Activated B cell treated with CpG ODN at 0.5 μM for 24 hours (primary cell): ENCODE measurements at regions not wholly inside any gene's neighbourhood (a gene's known extent, or its start where the extent isn't known, plus 50 kb on each side); places are given as distances from the start of the nearest gene placed in this dataset.

Source experiments
- ATAC-seq: fragments of 200-7000 bp; cut with Tn5 transposase; one replicate; pipeline ENCODE4 v1.10.0; 2021; ENCODE audit warnings: low read depth, mild to moderate bottlenecking, moderate library complexity
- CTCF ChIA-PET: fragments of 350-600 bp; sonication (Branson Sonifier 250); formaldehyde crosslinking; loops from one replicate; lab custom pipeline; 2021; ENCODE audit warnings: antibody characterized with exemption; lab: Charles Lee
- POLR2A ChIA-PET: fragments of 350-600 bp; sonication (Branson Sonifier 250); formaldehyde crosslinking; loops from one replicate; lab custom pipeline; 2021; ENCODE audit warnings: antibody characterized with exemption; lab: Charles Lee
- DNase-seq: peaks from one replicate; pipeline ENCODE4 v3.0.0; 2022
- H3K27ac Mint-ChIP-seq: one replicate; pipeline ENCODE4 v1.8.0; 2020; ENCODE audit warnings: mixed read lengths
- H3K27me3 Mint-ChIP-seq: one replicate; pipeline ENCODE4 v1.8.0; 2021; ENCODE audit warnings: mixed read lengths
- H3K36me3 Mint-ChIP-seq: one replicate; pipeline ENCODE4 v1.8.0; 2021; ENCODE audit warnings: low read depth, mixed read lengths
- H3K4me1 Mint-ChIP-seq: one replicate; pipeline ENCODE4 v1.8.0; 2021; ENCODE audit warnings: mixed read lengths
- H3K4me3 Mint-ChIP-seq: one replicate; pipeline ENCODE4 v1.8.0; 2020; ENCODE audit warnings: mild to moderate bottlenecking, mixed read lengths
- H3K9me3 Mint-ChIP-seq: one replicate; pipeline ENCODE4 v1.8.0; 2020; ENCODE audit warnings: mixed read lengths
- CTCF ChIP-seq: fragments of 200-600 bp; IDR thresholded peaks from one replicate; pipeline ENCODE4 v1.8.0; 2022; ENCODE audit warnings: antibody characterized with exemption, mild to moderate bottlenecking
- intact Hi-C: fragments of 100-400 bp; cut with micrococcal nuclease; formaldehyde crosslinking; loops from one replicate; pipeline ENCODE4 v1.15.1; 2024

DNA sequence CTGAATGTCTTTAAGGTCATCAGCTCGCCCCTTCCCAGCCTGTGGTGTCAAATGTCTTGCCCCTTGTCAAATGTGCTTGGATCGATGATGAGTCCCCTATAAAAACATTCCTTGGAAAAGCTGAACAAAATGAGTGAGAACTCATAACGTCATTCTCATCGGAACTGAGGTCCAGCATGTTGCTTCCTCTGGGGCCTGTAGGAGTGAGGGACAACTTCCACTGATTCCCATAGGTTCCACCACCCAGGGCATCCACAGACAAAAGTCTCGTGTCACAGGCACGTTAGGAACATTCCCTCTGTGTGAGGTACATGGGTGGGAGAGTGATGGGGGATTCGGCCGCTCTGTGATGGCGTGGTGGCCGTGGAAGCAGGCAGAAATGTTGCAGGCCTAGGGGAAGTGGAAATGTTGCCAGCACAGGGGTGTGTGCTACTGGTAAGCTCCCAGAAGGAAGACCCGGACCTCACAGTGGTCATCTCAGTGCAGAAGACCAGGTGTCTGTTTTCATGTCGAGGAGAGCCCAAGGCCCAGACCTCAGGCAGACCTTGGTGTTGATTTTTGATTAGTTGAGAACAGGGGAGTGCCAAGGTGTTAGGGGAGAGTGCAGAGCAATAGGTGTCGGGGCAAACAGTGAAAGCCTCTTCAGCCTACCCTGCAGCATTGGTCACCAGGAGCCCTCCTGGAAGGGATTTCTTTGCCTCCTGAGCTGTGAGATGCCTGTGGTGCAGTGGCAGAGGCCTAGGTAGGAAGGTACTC is 96.8 kb downstream of the SNRPN start:
- no peak for DNase-seq
- Mint-ChIP-seq H3K4me1 (no peaks in the 10 kb centered on the region), H3K36me3 (peaks cover 95% of the 10 kb centered on the region), H3K27me3 (no peaks in the 10 kb centered on the region), H3K27ac (no peak overlapping the region), H3K4me3 (no peak overlapping the region), H3K9me3 (peaks cover 71% of the 10 kb centered on the region)
- ChIA-PET POLR2A (no interaction called here), CTCF (no interaction called here)
- intact Hi-C loops: no loop called here
- no peak for TF ChIP-seq CTCF
- no peak for ATAC-seq

- H3K4me1 Mint-ChIP-seq: no peaks in the 10 kb centered on the region
- H3K27ac Mint-ChIP-seq: no peak overlapping the region
- TF ChIP-seq CTCF: no peak
- no peak overlapping the region for H3K4me3 Mint-ChIP-seq
- H3K36me3 Mint-ChIP-seq: peaks cover 95% of the 10 kb centered on the region
- intact Hi-C loops: no loop called here
- peaks cover 72% of the 10 kb centered on the region for H3K9me3 Mint-ChIP-seq
- no peaks in the 10 kb centered on the region for H3K27me3 Mint-ChIP-seq
- CTCF ChIA-PET: no interaction called here
- DNase-seq (no peak), ATAC-seq (no peak)
- POLR2A ChIA-PET: no interaction called here
Measured at GRCh38 chr15:25052191-25052999, 97.6 kb downstream of the SNRPN start.

DNA sequence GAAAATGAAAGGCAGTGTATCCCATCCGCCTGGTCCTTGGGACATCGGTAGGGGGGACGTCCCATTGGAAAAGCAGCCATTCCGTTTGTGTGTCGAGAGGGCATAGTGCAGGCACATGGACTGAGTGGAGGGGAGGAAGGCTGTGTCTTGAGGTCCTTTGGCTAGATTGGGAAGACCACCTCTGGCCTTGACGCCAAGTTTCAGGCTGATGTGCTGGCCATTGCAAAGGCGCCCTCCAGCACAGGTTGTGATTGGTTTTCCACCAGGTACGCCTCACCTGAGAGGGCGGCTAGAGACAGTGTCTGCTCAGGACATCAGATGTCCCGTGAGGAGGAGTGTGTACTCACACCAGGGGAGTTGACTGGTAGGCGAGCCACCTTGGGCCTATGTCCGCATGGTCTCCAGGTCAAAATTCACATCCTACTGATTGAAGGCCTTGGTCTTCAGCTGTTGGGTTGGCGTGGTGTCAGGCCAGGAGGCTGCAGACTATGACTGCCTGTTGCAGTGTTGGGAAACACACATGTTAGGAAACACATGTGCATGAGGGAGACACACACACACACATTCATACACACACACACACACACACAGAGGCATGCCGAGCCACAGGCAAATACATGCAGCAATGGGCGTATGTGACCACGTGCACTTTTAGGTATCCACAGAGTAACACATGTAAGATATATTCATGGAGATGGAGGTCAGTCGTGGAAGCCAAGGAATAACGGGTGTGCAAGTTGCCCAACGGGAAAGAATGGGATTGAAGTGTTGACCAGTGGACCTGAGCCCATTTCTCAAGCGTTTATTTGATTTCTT is 98.4 kb downstream of the SNRPN start:
- H3K27ac Mint-ChIP-seq: no peak overlapping the region
- H3K27me3 Mint-ChIP-seq: no peaks in the 10 kb centered on the region
- ChIA-PET POLR2A (no interaction called here), CTCF (no interaction called here)
- peak; percentile 7 for DNase-seq
- no peak for TF ChIP-seq CTCF
- no peaks in the 10 kb centered on the region for H3K4me1 Mint-ChIP-seq
- no peak for ATAC-seq
- intact Hi-C loops: no loop called here
- no peak overlapping the region for H3K4me3 Mint-ChIP-seq
- H3K9me3 Mint-ChIP-seq: peaks cover 76% of the 10 kb centered on the region
- H3K36me3 Mint-ChIP-seq: peaks cover 97% of the 10 kb centered on the region

DNA sequence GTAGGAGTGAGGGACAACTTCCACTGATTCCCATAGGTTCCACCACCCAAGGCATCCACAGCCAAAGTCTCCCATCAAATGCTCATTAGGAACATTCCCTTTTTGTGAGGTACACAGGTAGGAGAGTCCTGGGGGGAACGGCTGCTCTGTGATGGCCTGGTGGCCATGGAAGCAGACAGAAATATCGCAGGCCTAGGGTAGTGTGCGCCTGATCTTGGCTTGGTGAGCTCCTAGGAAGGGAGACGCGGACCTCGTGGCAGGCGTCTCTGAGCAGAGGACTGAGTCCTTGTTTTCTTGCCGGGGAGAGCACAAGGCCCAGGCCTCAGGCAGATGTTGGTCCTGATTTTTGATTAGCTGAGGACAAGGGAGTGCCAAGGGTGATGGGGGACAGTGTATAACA is 99.5 kb downstream of the SNRPN start:
- POLR2A ChIA-PET: no interaction called here
- Mint-ChIP-seq H3K9me3 (peaks cover 77% of the 10 kb centered on the region), H3K36me3 (peaks cover 100% of the 10 kb centered on the region), H3K27ac (no peak overlapping the region), H3K4me3 (no peak overlapping the region), H3K4me1 (no peaks in the 10 kb centered on the region), H3K27me3 (no peaks in the 10 kb centered on the region)
- no peak for ATAC-seq
- intact Hi-C loops: no loop called here
- DNase-seq: no peak
- no peak for TF ChIP-seq CTCF
- CTCF ChIA-PET: no interaction called here

DNA sequence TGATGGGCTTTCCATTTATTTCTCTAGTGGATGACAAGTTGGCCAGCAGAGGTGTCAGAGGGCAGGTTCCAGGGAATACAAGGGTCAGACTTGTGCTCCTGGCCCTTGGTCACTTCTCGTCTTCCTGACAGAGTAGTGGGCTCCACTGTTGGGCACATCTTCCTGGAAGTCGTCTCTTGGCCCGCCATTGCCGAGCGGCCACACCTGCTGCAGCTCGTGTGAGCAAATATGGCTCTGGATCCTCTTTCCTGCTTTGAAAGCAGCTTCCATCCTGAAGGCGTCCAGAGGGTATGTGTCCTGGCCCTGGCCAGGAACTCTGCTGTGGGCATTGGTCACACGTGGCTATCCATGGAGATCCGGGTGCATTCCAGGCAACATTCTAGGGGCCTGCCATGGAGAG is 100.2 kb downstream of the SNRPN start:
- H3K27ac Mint-ChIP-seq: no peak overlapping the region

More for the DNA sequence above, 100.2 kb downstream of the SNRPN start:
- H3K27me3 Mint-ChIP-seq: no peaks in the 10 kb centered on the region
- ChIA-PET POLR2A (no interaction called here), CTCF (no interaction called here)
- peaks cover 100% of the 10 kb centered on the region for H3K36me3 Mint-ChIP-seq
- no peak for TF ChIP-seq CTCF
- no peak for DNase-seq
- H3K9me3 Mint-ChIP-seq: peaks cover 79% of the 10 kb centered on the region
- ATAC-seq: no peak
- H3K4me1 Mint-ChIP-seq: no peaks in the 10 kb centered on the region
- no peak overlapping the region for H3K4me3 Mint-ChIP-seq
- intact Hi-C loops: no loop called here
